H54 (cell line): ENCODE measurements at regions not wholly inside any gene's neighbourhood (a gene's known extent, or its start where the extent isn't known, plus 50 kb on each side); places are given as distances from the start of the nearest gene placed in this dataset.

Source experiments
- DNase-seq: peaks from one replicate; pipeline ENCODE4 v3.0.0; 2011; ENCODE audit warnings: low spot score, mixed read lengths; ENCODE audit not compliant: insufficient read length
- FAIRE-seq: peaks from 3 replicates; lab custom pipeline; 2011; peaks lifted over from hg19 to GRCh38; lab: Jason Lieb, UNC
- POLR2A ChIP-seq: IDR thresholded peaks from 2 replicates; pipeline ENCODE4 v1.6.1; 2011; ENCODE audit warnings: low read depth, mild to moderate bottlenecking, low read length

GRCh38 chr2:220318508-220318907, 691.1 kb downstream of the SLC4A3 start:
- DNase-seq = no peak
- no peak for TF ChIP-seq POLR2A
- no peak for FAIRE-seq

- FAIRE-seq (no peak), DNase-seq (no peak)
- no peak for TF ChIP-seq POLR2A
These were observed 692.9 kb downstream of the SLC4A3 start for GRCh38 chr2:220320326-220320725.

GRCh38 chr2:220332886-220333285, 705.5 kb downstream of the SLC4A3 start:
- DNase-seq = no peak
- FAIRE-seq = no peak
- TF ChIP-seq POLR2A = no peak

GRCh38 chr2:220334210-220334609, 706.8 kb downstream of the SLC4A3 start:
- DNase-seq (no peak), FAIRE-seq (peak; percentile 98)
- TF ChIP-seq POLR2A = no peak

- no peak for DNase-seq
- FAIRE-seq = peak; percentile 36
- TF ChIP-seq POLR2A = no peak
These were observed 707.6 kb downstream of the SLC4A3 start for GRCh38 chr2:220334871-220335590.

- FAIRE-seq = no peak
- DNase-seq = no peak
- TF ChIP-seq POLR2A = no peak
These were observed 708.1 kb downstream of the SLC4A3 start for GRCh38 chr2:220335591-220335915.

- FAIRE-seq = no peak
- no peak for TF ChIP-seq POLR2A
- no peak for DNase-seq
These were observed 709.3 kb downstream of the SLC4A3 start for GRCh38 chr2:220336771-220337170.

- TF ChIP-seq POLR2A = no peak
- FAIRE-seq = no peak
These were observed 710.4 kb downstream of the SLC4A3 start for GRCh38 chr2:220337611-220338440.

GRCh38 chr2:220341014-220341413, 713.6 kb downstream of the SLC4A3 start:
- DNase-seq (no peak), FAIRE-seq (no peak)
- no peak for TF ChIP-seq POLR2A

More at GRCh38 chr2:220337611-220338440, 710.4 kb downstream of the SLC4A3 start:
- no peak for DNase-seq

GRCh38 chr2:220346919-220347318, 719.5 kb downstream of the SLC4A3 start:
- FAIRE-seq = no peak
- TF ChIP-seq POLR2A = no peak
- no peak for DNase-seq

GRCh38 chr2:220347626-220348025, 720.2 kb downstream of the SLC4A3 start:
- TF ChIP-seq POLR2A = no peak
- no peak for FAIRE-seq
- no peak for DNase-seq

GRCh38 chr2:220348206-220348605, 720.8 kb downstream of the SLC4A3 start:
- DNase-seq (no peak), FAIRE-seq (no peak)
- no peak for TF ChIP-seq POLR2A

- TF ChIP-seq POLR2A = no peak
- FAIRE-seq (no peak), DNase-seq (no peak)
These were observed 726.5 kb downstream of the SLC4A3 start for GRCh38 chr2:220353897-220354296.

- no peak for TF ChIP-seq POLR2A
- DNase-seq = no peak
- FAIRE-seq = no peak
These were observed 728.6 kb downstream of the SLC4A3 start for GRCh38 chr2:220356076-220356475.
